H9 (cell line): ENCODE measurements at regions not wholly inside any gene's neighbourhood (a gene's known extent, or its start where the extent isn't known, plus 50 kb on each side); places are given as distances from the start of the nearest gene placed in this dataset.
A peak's percentile ranks its signal among the peaks of the same experiment; 100 is the strongest.

Experiments used
- DNase-seq: peaks from one replicate; pipeline ENCODE4 v3.0.0-alpha.2; 2017
- H2AFZ ChIP-seq: one replicate; pipeline ENCODE4 v1.6.1; 2013; ENCODE audit warnings: mild to moderate bottlenecking, low read length, control low read depth, moderate library complexity
- H2AK5ac ChIP-seq: 2 replicates; pipeline ENCODE4 v1.6.1; 2013; ENCODE audit warnings: low read length, control low read depth, mixed read lengths; ENCODE audit not compliant: insufficient read length
- H2BK120ac ChIP-seq: one replicate; pipeline ENCODE4 v1.6.1; 2013; ENCODE audit warnings: low read depth, mild to moderate bottlenecking, low read length, control low read depth, inconsistent platforms; ENCODE audit not compliant: poor library complexity, severe bottlenecking
- H2BK12ac ChIP-seq: 2 replicates; pipeline ENCODE4 v1.6.1; 2013; ENCODE audit warnings: low read length, control low read depth, mixed read lengths, low read depth; ENCODE audit not compliant: insufficient read length
- H2BK15ac ChIP-seq: 2 replicates; pipeline ENCODE4 v1.6.1; 2013; ENCODE audit warnings: low read depth, low read length, control low read depth
- H2BK20ac ChIP-seq: one replicate; pipeline ENCODE4 v1.6.1; 2013; ENCODE audit warnings: low read depth, mild to moderate bottlenecking, low read length, control low read depth, inconsistent platforms; ENCODE audit not compliant: poor library complexity, severe bottlenecking
- H2BK5ac ChIP-seq: 2 replicates; pipeline ENCODE4 v1.6.1; 2013; ENCODE audit warnings: low read length, control low read depth, mixed read lengths; ENCODE audit not compliant: insufficient read length
- H3K14ac ChIP-seq: 2 replicates; pipeline ENCODE4 v1.6.1; 2013; ENCODE audit warnings: low read length, control low read depth; ENCODE audit not compliant: insufficient read depth
- H3K18ac ChIP-seq: 2 replicates; pipeline ENCODE4 v1.6.1; 2013; ENCODE audit warnings: low read depth, mild to moderate bottlenecking, mixed read lengths, low read length, control low read depth; ENCODE audit not compliant: insufficient read length
- H3K23ac ChIP-seq: 2 replicates; pipeline ENCODE4 v1.6.1; 2013; ENCODE audit warnings: low read length, control low read depth, mixed read lengths, low read depth; ENCODE audit not compliant: insufficient read length
- H3K23me2 ChIP-seq: 2 replicates; pipeline ENCODE4 v1.6.1; 2013; ENCODE audit warnings: low read depth, mild to moderate bottlenecking, mixed read lengths, low read length, control low read depth; ENCODE audit not compliant: insufficient read length, poor library complexity, severe bottlenecking
- H3K27ac ChIP-seq: 2 replicates; pipeline ENCODE4 v1.5.1; 2013; ENCODE audit warnings: low read length, control low read depth, mixed read lengths, low read depth; ENCODE audit not compliant: insufficient read length
- H3K27me3 ChIP-seq: 2 replicates; pipeline ENCODE4 v1.6.1; 2013; ENCODE audit warnings: low read length, control low read depth, inconsistent platforms; ENCODE audit not compliant: insufficient read depth
- H3K4ac ChIP-seq: 2 replicates; pipeline ENCODE4 v1.6.1; 2013; ENCODE audit warnings: low read depth, mild to moderate bottlenecking, control low read depth, inconsistent platforms, low read length, moderate library complexity
- H3K4me1 ChIP-seq: 2 replicates; pipeline ENCODE4 v1.6.1; 2013; ENCODE audit warnings: low read length, control low read depth, inconsistent platforms; ENCODE audit not compliant: insufficient read depth
- H3K4me2 ChIP-seq: 2 replicates; pipeline ENCODE4 v1.6.1; 2013; ENCODE audit warnings: low read length, control low read depth, mixed read lengths; ENCODE audit not compliant: insufficient read length, insufficient read depth
- H3K56ac ChIP-seq: 2 replicates; pipeline ENCODE4 v1.6.1; 2013; ENCODE audit warnings: low read depth, mild to moderate bottlenecking, mixed read lengths, low read length, control low read depth; ENCODE audit not compliant: insufficient read length
- H3K79me1 ChIP-seq: 2 replicates; pipeline ENCODE4 v1.6.1; 2013; ENCODE audit warnings: low read depth, mild to moderate bottlenecking, moderate library complexity, low read length, control low read depth, inconsistent platforms; ENCODE audit not compliant: insufficient read depth, poor library complexity, severe bottlenecking
- H3K79me2 ChIP-seq: 2 replicates; pipeline ENCODE4 v1.6.1; 2013; ENCODE audit warnings: low read length, control low read depth, inconsistent platforms; ENCODE audit not compliant: insufficient read depth
- H3K9ac ChIP-seq: 2 replicates; pipeline ENCODE4 v1.6.1; 2013; ENCODE audit warnings: low read length, control low read depth, mixed read lengths; ENCODE audit not compliant: insufficient read length; ENCODE audit errors: extremely low read depth
- H3K9me3 ChIP-seq: one replicate; pipeline ENCODE4 v1.6.1; 2013; ENCODE audit warnings: low read depth, low read length, inconsistent platforms; ENCODE audit not compliant: control insufficient read depth
- H3T11ph ChIP-seq: one replicate; pipeline ENCODE4 v1.6.1; 2013; ENCODE audit warnings: mild to moderate bottlenecking, low read length, control low read depth, inconsistent platforms
- H4K20me1 ChIP-seq: one replicate; pipeline ENCODE4 v1.6.1; 2013; ENCODE audit not compliant: control insufficient read depth, insufficient read length, insufficient read depth
- H4K5ac ChIP-seq: 2 replicates; pipeline ENCODE4 v1.6.1; 2013; ENCODE audit warnings: low read depth, mild to moderate bottlenecking, mixed read lengths, low read length, control low read depth; ENCODE audit not compliant: insufficient read length
- H4K8ac ChIP-seq: replicated peaks from 2 replicates; pipeline ENCODE4 v1.6.1; 2013; ENCODE audit warnings: low read length, control low read depth, mixed read lengths, low read depth; ENCODE audit not compliant: insufficient read length
- H4K91ac ChIP-seq: 2 replicates; pipeline ENCODE4 v1.6.1; 2013; ENCODE audit warnings: low read depth, mild to moderate bottlenecking, moderate library complexity, mixed read lengths, low read length, control low read depth; ENCODE audit not compliant: insufficient read length
- H3K27ac Mint-ChIP-seq, 3 experiments: 2 replicates in 2 of 3; 3 replicates in 1 of 3; pipeline ENCODE4 v1.8.0; 2020 to 2021; ENCODE audit warnings: mixed read lengths in 3 of 3, mild to moderate bottlenecking in 1 of 3, moderate library complexity in 1 of 3
- H3K27me3 Mint-ChIP-seq: 2 replicates; pipeline ENCODE4 v1.8.0; 2021; ENCODE audit warnings: low read depth, mild to moderate bottlenecking, moderate library complexity, mixed read lengths
- H3K36me3 Mint-ChIP-seq, 3 experiments: 2 replicates in 2 of 3; 3 replicates in 1 of 3; pipeline ENCODE4 v1.8.0; 2020 to 2021; ENCODE audit warnings: low read depth in 3 of 3, mixed read lengths in 3 of 3; ENCODE audit not compliant: insufficient read depth in 1 of 3
- H3K4me1 Mint-ChIP-seq, 2 experiments: 2 replicates each; pipeline ENCODE4 v1.8.0; 2020; ENCODE audit warnings: mixed read lengths in 2 of 2
- H3K4me3 Mint-ChIP-seq, 2 experiments: 2 replicates in 1 of 2; 3 replicates in 1 of 2; pipeline ENCODE4 v1.8.0; 2020 to 2021; ENCODE audit warnings: mild to moderate bottlenecking in 2 of 2, mixed read lengths in 2 of 2, moderate library complexity in 1 of 2
- H3K9me3 Mint-ChIP-seq, 2 experiments: 2 replicates in 1 of 2; 3 replicates in 1 of 2; pipeline ENCODE4 v1.8.0; 2020; ENCODE audit warnings: mild to moderate bottlenecking in 2 of 2, mixed read lengths in 2 of 2, moderate library complexity in 1 of 2
- CTCF ChIP-seq: fragments of 200-600 bp; sonication (generic); conservative IDR thresholded peaks from 3 replicates; pipeline ENCODE4 v1.8.0; 2021; ENCODE audit warnings: antibody characterized with exemption, mild to moderate bottlenecking
- WGBS: extraction: QIAGEN DNeasy Blood & Tissue Kit; methylation state at CpG from one replicate; pipeline ENCODE4 v1.1.7; 2013; ENCODE audit warnings: missing lambda C conversion rate, low lambda C conversion rate, mixed read lengths; ENCODE audit not compliant: insufficient read length; ENCODE audit errors: extremely low coverage; 5-methylcytosine and 5-hydroxymethylcytosine counted together

GRCh38 chr12:24229031-24229700, 279.7 kb upstream of the SOX5 start:
- Histone ChIP-seq H3K4me1 (peaks cover 6% of the 10 kb centered on the region; the same call in 1 of the 2 replicates), H2AK5ac (no peak overlapping the region), H3K56ac (no peak overlapping the region), H3K4me2 (no peak overlapping the region), H3K79me1 (no peaks in the 10 kb centered on the region), H3K14ac (0 out of 2 replicates have a peak overlapping the region, but pooled peaks have one; percentile 14), H3K79me2 (no peaks in the 10 kb centered on the region), H3K23ac (no peak overlapping the region), H2AFZ (no peak overlapping the region), H2BK15ac (no peak overlapping the region), H4K8ac (no peak overlapping the region), H3K9ac (no peak overlapping the region), H3K4ac (no peak overlapping the region), H2BK20ac (no peak overlapping the region), H3K18ac (no peak overlapping the region), H3K9me3 (no peaks in the 10 kb centered on the region), H3K23me2 (no peaks in the 10 kb centered on the region), H3T11ph (no peak overlapping the region), H4K91ac (no peak overlapping the region), H3K27me3 (no peaks in the 10 kb centered on the region), H4K5ac (no peak overlapping the region), H4K20me1 (no peaks in the 10 kb centered on the region), H2BK5ac (no peak overlapping the region), H3K27ac (no peak overlapping the region), H2BK12ac (no peak overlapping the region), H2BK120ac (no peak overlapping the region)
- no peak for TF ChIP-seq CTCF
- Mint-ChIP-seq H3K9me3 (no peaks in the 10 kb centered on the region), H3K4me3 (no peak overlapping the region), H3K36me3 (no peaks in the 10 kb centered on the region; a peak in 1 of 7 replicates), H3K27me3 (peaks cover 3% of the 10 kb centered on the region), H3K4me1 (peaks cover 36 to 38% of the 10 kb centered on the region in 2 experiments), H3K27ac (no peak overlapping the region)
- WGBS, result no CpG with 5 or more reads among the region's 9 CpGs
- no peak for DNase-seq
